HEK293 (cell line): ENCODE measurements at regions not wholly inside any gene's neighbourhood (a gene's known extent, or its start where the extent isn't known, plus 50 kb on each side); places are given as distances from the start of the nearest gene placed in this dataset.

ENCODE experiments used
- CTCF ChIP-seq: fragments of 450-650 bp; formaldehyde crosslinking; IDR thresholded peaks from 2 replicates; pipeline ENCODE4 v1.5.1; 2016; ENCODE audit warnings: missing biosample characterization, missing genetic modification characterization
- ELK4 ChIP-seq: IDR thresholded peaks from 2 replicates; pipeline ENCODE4 v1.6.1; 2011; ENCODE audit warnings: mild to moderate bottlenecking, low read depth, low read length, borderline replicate concordance
- SETDB1 ChIP-seq: IDR thresholded peaks from one replicate; pipeline ENCODE4 v1.6.1; 2017; ENCODE audit warnings: mild to moderate bottlenecking, low read length, moderate library complexity, mixed read lengths; ENCODE audit not compliant: insufficient read length
- TCF7L2 ChIP-seq: IDR thresholded peaks from 2 replicates; pipeline ENCODE4 v1.6.1; 2011; ENCODE audit warnings: low read depth, mild to moderate bottlenecking, inconsistent platforms, low read length, moderate library complexity, borderline replicate concordance
- ZBTB20 ChIP-seq: fragments of 450-650 bp; formaldehyde crosslinking; IDR thresholded peaks from 2 replicates; pipeline ENCODE4 v1.5.1; 2016; ENCODE audit warnings: missing biosample characterization, missing genetic modification characterization
- ZFP69B ChIP-seq: fragments of 450-650 bp; formaldehyde crosslinking; IDR thresholded peaks from 2 replicates; pipeline ENCODE4 v1.5.1; 2016; ENCODE audit warnings: missing biosample characterization, missing genetic modification characterization
- ZNF114 ChIP-seq: fragments of 450-650 bp; formaldehyde crosslinking; IDR thresholded peaks from 2 replicates; pipeline ENCODE4 v1.5.0; 2017; ENCODE audit warnings: missing biosample characterization, missing genetic modification characterization
- ZNF560 ChIP-seq: fragments of 450-650 bp; formaldehyde crosslinking; IDR thresholded peaks from 2 replicates; pipeline ENCODE4 v1.5.1; 2017; ENCODE audit warnings: missing biosample characterization, missing genetic modification characterization, borderline replicate concordance
- ZNF561 ChIP-seq: fragments of 450-650 bp; IDR thresholded peaks from 2 replicates; pipeline ENCODE4 v1.5.1; 2018; ENCODE audit warnings: missing biosample characterization, missing genetic modification characterization, borderline replicate concordance
- ZNF596 ChIP-seq: fragments of 450-650 bp; IDR thresholded peaks from 2 replicates; pipeline ENCODE4 v1.5.0; 2018; ENCODE audit warnings: missing biosample characterization, mild to moderate bottlenecking, missing genetic modification characterization, moderate library complexity

GRCh38 chr15:96070636-96071035 lies 259.9 kb upstream of the NR2F2 start:
- TF ChIP-seq ZNF560 (tag by site-specific recombination) (no peak), ZNF114 (tag by site-specific recombination) (no peak), ZNF596 (tag by site-specific recombination) (no peak), CTCF (tag by site-specific recombination) (no peak), ZBTB20 (no peak), TCF7L2 (no peak), SETDB1 (no peak), ZFP69B (tag by site-specific recombination) (no peak), ELK4 (no peak), ZNF561 (no peak)
